Spleen (tissue), 7 donors: ENCODE measurements at regions not wholly inside any gene's neighbourhood (a gene's known extent, or its start where the extent isn't known, plus 50 kb on each side); places are given as distances from the start of the nearest gene placed in this dataset.

Experiments
- POLR2A ChIP-seq, 3 donors: fragments of 450-650 bp; IDR thresholded peaks; one replicate each; pipeline ENCODE4 v1.5.1; 2017; ENCODE audit warnings: antibody characterized with exemption in 3 of 3, mild to moderate bottlenecking in 1 of 3
- TF ChIP-seq, protein P1 (sequence below), 11 experiments: fragments of 200-600 bp in 7 of 11; fragments of 450-650 bp in 4 of 11; sonication (generic) in 4 of 11; IDR thresholded peaks in 8 of 11; conservative IDR thresholded peaks in 3 of 11; 1 replicate in 7 of 11; 2 replicates in 4 of 11; pipeline versions ENCODE4 v1.4.0 to v1.8.0; 2016 to 2021; ENCODE audit warnings: antibody characterized with exemption in 11 of 11, inconsistent platforms in 4 of 11, mild to moderate bottlenecking in 1 of 11
- donor health status: DM: no; HTN: no; CAD: no; lungs with moderate emphysema.
- donor health status: DM: no; HTN: no; CAD: no.
- donor health status: DM: no; HTN: no; CAD: no.

GRCh38 chr3:176714034-176714433, 483.2 kb downstream of the TBL1XR1 start:
- TF ChIP-seq, protein P1, sequence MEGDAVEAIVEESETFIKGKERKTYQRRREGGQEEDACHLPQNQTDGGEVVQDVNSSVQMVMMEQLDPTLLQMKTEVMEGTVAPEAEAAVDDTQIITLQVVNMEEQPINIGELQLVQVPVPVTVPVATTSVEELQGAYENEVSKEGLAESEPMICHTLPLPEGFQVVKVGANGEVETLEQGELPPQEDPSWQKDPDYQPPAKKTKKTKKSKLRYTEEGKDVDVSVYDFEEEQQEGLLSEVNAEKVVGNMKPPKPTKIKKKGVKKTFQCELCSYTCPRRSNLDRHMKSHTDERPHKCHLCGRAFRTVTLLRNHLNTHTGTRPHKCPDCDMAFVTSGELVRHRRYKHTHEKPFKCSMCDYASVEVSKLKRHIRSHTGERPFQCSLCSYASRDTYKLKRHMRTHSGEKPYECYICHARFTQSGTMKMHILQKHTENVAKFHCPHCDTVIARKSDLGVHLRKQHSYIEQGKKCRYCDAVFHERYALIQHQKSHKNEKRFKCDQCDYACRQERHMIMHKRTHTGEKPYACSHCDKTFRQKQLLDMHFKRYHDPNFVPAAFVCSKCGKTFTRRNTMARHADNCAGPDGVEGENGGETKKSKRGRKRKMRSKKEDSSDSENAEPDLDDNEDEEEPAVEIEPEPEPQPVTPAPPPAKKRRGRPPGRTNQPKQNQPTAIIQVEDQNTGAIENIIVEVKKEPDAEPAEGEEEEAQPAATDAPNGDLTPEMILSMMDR (IDR thresholded peaks at IDR 0.05 in 8 of 11, conservative IDR thresholded peaks at IDR 0.05 in 3 of 11) = no peak
- TF ChIP-seq POLR2A (IDR thresholded peaks at IDR 0.05) = no peak
